ENCODE measurements at regions not wholly inside any gene's neighbourhood (a gene's known extent, or its start where the extent isn't known, plus 50 kb on each side); places are given as distances from the start of the nearest gene placed in this dataset.
"Not testable (repeated sequence)": the region's sequence is repeated elsewhere in the genome, so short reads cannot be mapped to it uniquely, and the experiment has no call there.

GRCh38 chr5:125088522-125089105 is 342.2 kb upstream of the ZNF608 start:
- intact Hi-C loops (cut with micrococcal nuclease; ENCODE audit: unreplicated experiment) (no loop called here), in situ Hi-C loops (cut with HindIII; ENCODE audit: low pct_unique_long_range_greater_than_20kb, low sequenced_read_pairs) (no loop called here)
- ATAC-seq (no peak), DNase-seq (ENCODE audit: low read depth, low spot score) (no peak)
- CTCF ChIA-PET, result no interaction called here
- Histone ChIP-seq H3K27me3 (ENCODE audit: control insufficient read depth, insufficient read depth, low read length) (no peaks in the 10 kb centered on the region), H3K9me3 (ENCODE audit: control insufficient read depth, insufficient read depth, low read depth, low read length) (no peaks in the 10 kb centered on the region; the same call in 1 of the 2 replicates), H3K4me1 (ENCODE audit: control insufficient read depth, insufficient read depth, low read length) (no peaks in the 10 kb centered on the region), H3K36me3 (ENCODE audit: control insufficient read depth, insufficient read depth, low read length) (no peaks in the 10 kb centered on the region), H3K27ac (ENCODE audit: low read length) (no peak overlapping the region), H3K4me3 (ENCODE audit: low read depth in 2 of 2, low read length in 2 of 2) (no peak overlapping the region)
- BruUV-seq (replicated peaks), result no TSS peak
- POLR2A ChIA-PET, result no interaction called here
- TF ChIP-seq SIN3A (IDR thresholded peaks at IDR 0.05; ENCODE audit: borderline replicate concordance, insufficient read depth, low read depth, low read length), result no peak
- TF ChIP-seq TCF7L2 (IDR thresholded peaks at IDR 0.05; ENCODE audit: low read depth, low read length), result no peak
- TF ChIP-seq REST (IDR thresholded peaks at IDR 0.05; ENCODE audit: insufficient read depth in 1 of 2, low read depth in 2 of 2, low read length in 1 of 2), result no peak
- no peak for TF ChIP-seq POLR2AphosphoS5 (IDR thresholded peaks at IDR 0.05; ENCODE audit: low read depth, low read length)
- no peak for TF ChIP-seq CTCF (IDR thresholded peaks at IDR 0.05)

GRCh38 chr5:125092138-125092537 is 345.7 kb upstream of the ZNF608 start:
- ATAC-seq; H3K4me1 ChIP-seq (ENCODE audit: control insufficient read depth, insufficient read depth, low read length); BruUV-seq (replicated peaks); H3K27ac ChIP-seq (ENCODE audit: low read length); intact Hi-C loops (cut with micrococcal nuclease; ENCODE audit: unreplicated experiment); POLR2A ChIA-PET; H3K4me3 ChIP-seq (ENCODE audit: low read depth in 2 of 2, low read length in 2 of 2); H3K9me3 ChIP-seq (ENCODE audit: control insufficient read depth, insufficient read depth, low read depth, low read length); H3K27me3 ChIP-seq (ENCODE audit: control insufficient read depth, insufficient read depth, low read length); in situ Hi-C loops (cut with HindIII; ENCODE audit: low pct_unique_long_range_greater_than_20kb, low sequenced_read_pairs); DNase-seq (ENCODE audit: low read depth, low spot score); CTCF ChIA-PET; H3K36me3 ChIP-seq (ENCODE audit: control insufficient read depth, insufficient read depth, low read length): not testable (repeated sequence)

GRCh38 chr5:125093776-125094175 is 347.3 kb upstream of the ZNF608 start:
- no peak overlapping the region for H3K4me3 ChIP-seq (ENCODE audit: low read depth in 2 of 2, low read length in 2 of 2)
- TF ChIP-seq CTCF (IDR thresholded peaks at IDR 0.05) (no peak), REST (IDR thresholded peaks at IDR 0.05; ENCODE audit: insufficient read depth in 1 of 2, low read depth in 2 of 2, low read length in 1 of 2) (no peak), SIN3A (IDR thresholded peaks at IDR 0.05; ENCODE audit: borderline replicate concordance, insufficient read depth, low read depth, low read length) (no peak), TCF7L2 (IDR thresholded peaks at IDR 0.05; ENCODE audit: low read depth, low read length) (no peak), POLR2AphosphoS5 (IDR thresholded peaks at IDR 0.05; ENCODE audit: low read depth, low read length) (no peak)
- no peaks in the 10 kb centered on the region for H3K4me1 ChIP-seq (ENCODE audit: control insufficient read depth, insufficient read depth, low read length)
- ChIA-PET POLR2A (no interaction called here), CTCF (no interaction called here)
- ATAC-seq (no peak; the same call in 1 of the 2 replicates), DNase-seq (ENCODE audit: low read depth, low spot score) (peak; percentile 27)
- intact Hi-C loops (cut with micrococcal nuclease; ENCODE audit: unreplicated experiment) (no loop called here), in situ Hi-C loops (cut with HindIII; ENCODE audit: low pct_unique_long_range_greater_than_20kb, low sequenced_read_pairs) (no loop called here)
- peaks cover 9% of the 10 kb centered on the region; the same call in 1 of the 2 replicates for H3K9me3 ChIP-seq (ENCODE audit: control insufficient read depth, insufficient read depth, low read depth, low read length)
- no peaks in the 10 kb centered on the region for H3K27me3 ChIP-seq (ENCODE audit: control insufficient read depth, insufficient read depth, low read length)
- BruUV-seq (replicated peaks), result no TSS peak
- no peaks in the 10 kb centered on the region for H3K36me3 ChIP-seq (ENCODE audit: control insufficient read depth, insufficient read depth, low read length)
- H3K27ac ChIP-seq (ENCODE audit: low read length), result no peak overlapping the region
